ENCODE measurements at regions not wholly inside any gene's neighbourhood (a gene's known extent, or its start where the extent isn't known, plus 50 kb on each side); places are given as distances from the start of the nearest gene placed in this dataset.

GRCh38 chr4:182973511-182973911 is 56.3 kb upstream of the DCTD start:
- no peak for DNase-seq (ENCODE audit: insufficient read length, low spot score)
- FAIRE-seq: no peak

DNA sequence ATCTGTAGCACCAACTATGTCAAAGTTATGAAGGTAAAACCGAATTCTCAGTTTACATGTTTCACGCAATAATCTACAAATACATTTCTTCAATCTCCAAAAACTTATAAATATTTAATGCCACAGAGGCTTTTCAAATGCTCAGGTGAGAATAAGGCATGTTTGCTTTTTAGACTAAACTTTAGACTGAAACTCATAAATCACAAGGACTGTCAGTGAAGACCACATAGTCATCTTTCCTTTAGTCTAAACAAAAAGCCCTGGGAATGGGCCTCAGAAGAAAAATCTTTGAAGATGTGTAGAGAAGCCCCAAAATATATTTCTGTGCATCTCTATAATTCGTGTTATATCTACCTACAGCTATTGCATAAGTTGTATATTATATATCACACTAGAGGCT is 54.5 kb upstream of the DCTD start:
- DNase-seq (ENCODE audit: insufficient read length, low spot score) (no peak), FAIRE-seq (no peak)

DNA sequence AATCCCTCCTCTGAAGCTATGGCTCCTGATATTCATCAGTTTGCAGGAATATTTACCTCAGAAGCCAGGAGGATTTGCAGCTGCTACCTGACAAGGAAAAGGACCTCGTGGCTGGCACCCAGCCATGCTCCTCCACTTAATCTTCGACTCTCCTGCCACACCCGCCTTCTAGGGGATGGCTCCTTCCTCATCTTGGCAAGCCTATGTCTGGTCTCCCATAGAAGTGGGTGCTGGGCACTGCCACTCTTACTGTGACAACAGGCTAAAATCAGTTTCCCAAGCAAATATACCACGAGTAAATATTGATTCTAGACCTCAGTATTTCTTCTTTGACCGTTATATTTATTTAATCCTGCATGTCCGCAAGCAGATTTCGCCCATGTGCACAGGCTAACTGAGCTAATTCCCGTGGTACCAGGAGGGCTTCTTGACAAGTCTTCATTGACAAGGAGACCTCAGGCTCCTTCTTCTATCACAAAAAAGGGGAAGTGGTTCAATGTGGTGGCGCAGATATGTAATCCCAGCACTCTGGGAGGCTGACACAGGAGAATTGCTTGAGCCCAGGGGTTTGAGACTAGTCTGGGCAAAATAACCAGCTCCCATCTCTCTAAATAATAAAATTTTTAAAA is 52.6 kb upstream of the DCTD start:
- no peak for FAIRE-seq
- DNase-seq (ENCODE audit: insufficient read length, low spot score): no peak

GRCh38 chr4:182968917-182969650 is 51.9 kb upstream of the DCTD start:
- FAIRE-seq (peak; percentile 37), DNase-seq (ENCODE audit: insufficient read length, low spot score) (no peak)

DNA sequence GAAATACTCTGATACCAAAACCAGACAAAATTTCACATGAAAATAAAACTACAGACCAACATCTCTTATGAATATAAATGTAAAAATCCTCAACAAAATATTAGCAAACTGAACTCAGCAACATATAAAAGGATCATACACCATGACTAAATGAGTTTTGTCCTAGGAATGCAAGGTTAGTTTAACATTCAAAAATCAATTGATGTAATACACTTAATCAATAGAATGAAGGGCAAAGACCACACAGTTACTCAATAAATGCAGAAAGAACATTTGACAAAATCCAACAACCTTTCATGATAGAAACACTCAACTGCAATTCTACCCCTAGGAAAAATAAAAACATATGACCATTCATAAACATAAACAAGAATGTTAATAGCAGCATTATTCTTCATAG is 50.2 kb upstream of the DCTD start:
- FAIRE-seq (no peak), DNase-seq (ENCODE audit: insufficient read length, low spot score) (no peak)

Data from GM19239 (cell line).